Left lung (tissue), 4 donors: ENCODE measurements at regions not wholly inside any gene's neighbourhood (a gene's known extent, or its start where the extent isn't known, plus 50 kb on each side); places are given as distances from the start of the nearest gene placed in this dataset.

Source experiments
- ATAC-seq: fragments of 200-7000 bp; cut with Tn5 transposase; one replicate; pipeline ENCODE4 v1.9.1; 2020; ENCODE audit warnings: moderate library complexity
- DNase-seq, 4 donors: peaks; one replicate each; pipeline ENCODE4 v3.0.0-alpha.2; 2013 to 2020
- H3K27ac ChIP-seq, 2 donors: fragments of 200-600 bp; sonication (generic) in 1 of 2; one replicate each; pipeline versions ENCODE4 v1.5.0 to v1.8.0; 2020 to 2021
- H3K27me3 ChIP-seq, 2 donors: fragments of 200-600 bp; sonication (generic) in 1 of 2; one replicate each; pipeline versions ENCODE4 v1.5.0 to v1.8.0; 2020 to 2021
- H3K36me3 ChIP-seq, 2 donors: fragments of 200-600 bp; sonication (generic) in 1 of 2; one replicate each; pipeline versions ENCODE4 v1.5.0 to v1.8.0; 2020 to 2021
- H3K4me1 ChIP-seq, 2 donors: fragments of 200-600 bp; one replicate each; pipeline ENCODE4 v1.8.0; 2021
- H3K4me3 ChIP-seq, 2 donors: fragments of 200-600 bp; sonication (generic) in 1 of 2; one replicate each; pipeline versions ENCODE4 v1.5.0 to v1.8.0; 2020 to 2021; ENCODE audit warnings: mild to moderate bottlenecking in 1 of 2
- H3K9me3 ChIP-seq, 2 donors: fragments of 200-600 bp; sonication (generic) in 1 of 2; one replicate each; pipeline versions ENCODE4 v1.5.0 to v1.8.0; 2020 to 2021
- CTCF ChIP-seq, 2 donors: fragments of 200-600 bp; sonication (generic) in 1 of 2; IDR thresholded peaks; one replicate each; pipeline versions ENCODE4 v1.5.0 to v1.8.0; 2021; ENCODE audit warnings: antibody characterized with exemption in 2 of 2
- intact Hi-C, 2 donors: fragments of 100-400 bp; cut with DNase I; formaldehyde crosslinking; loops; one replicate each; pipeline versions ENCODE4 v1.11.2 to v1.14.2; 2022
- donor health status: DM: no; HTN: yes; CAD: no.
- donor health status: DM: no; HTN: no; CAD: no.

GRCh38 chr6:85948481-85948880, 305.8 kb upstream of the SYNCRIP start:
- Histone ChIP-seq H3K4me1 (no peaks in the 10 kb centered on the region), H3K27ac (no peak overlapping the region), H3K4me3 (no peak overlapping the region), H3K36me3 (no peaks in the 10 kb centered on the region), H3K27me3 (no peaks in the 10 kb centered on the region), H3K9me3 (peaks cover 0 to 17% of the 10 kb centered on the region in 2 donors)
- intact Hi-C loops, result no loop called here
- ATAC-seq (no peak), DNase-seq (no peak)
- no peak for TF ChIP-seq CTCF (IDR thresholded peaks at IDR 0.05)

GRCh38 chr6:85945459-85946185, 302.9 kb upstream of the SYNCRIP start:
- TF ChIP-seq CTCF (IDR thresholded peaks at IDR 0.05), result no peak
- no peaks in the 10 kb centered on the region for H3K36me3 ChIP-seq
- H3K4me1 ChIP-seq, result no peaks in the 10 kb centered on the region
- ATAC-seq (no peak), DNase-seq (peak in 2 of 4 donors; percentile 29 to 40)
- intact Hi-C loops, result no loop called here
- no peak overlapping the region for H3K4me3 ChIP-seq
- H3K27ac ChIP-seq, result no peak overlapping the region
- no peaks in the 10 kb centered on the region for H3K27me3 ChIP-seq
- peaks cover 0 to 4% of the 10 kb centered on the region in 2 donors for H3K9me3 ChIP-seq

GRCh38 chr6:85944776-85945175, 302.1 kb upstream of the SYNCRIP start:
- ATAC-seq (no peak), DNase-seq (no peak)
- no peak for TF ChIP-seq CTCF (IDR thresholded peaks at IDR 0.05)
- no peaks in the 10 kb centered on the region for H3K36me3 ChIP-seq
- intact Hi-C loops, result no loop called here
- no peaks in the 10 kb centered on the region for H3K27me3 ChIP-seq
- no peaks in the 10 kb centered on the region for H3K9me3 ChIP-seq
- H3K27ac ChIP-seq, result no peak overlapping the region
- H3K4me3 ChIP-seq, result no peak overlapping the region
- no peaks in the 10 kb centered on the region for H3K4me1 ChIP-seq

GRCh38 chr6:85942844-85943243, 300.2 kb upstream of the SYNCRIP start:
- no peak for TF ChIP-seq CTCF (IDR thresholded peaks at IDR 0.05)
- H3K9me3 ChIP-seq, result peaks cover 0 to 2% of the 10 kb centered on the region in 2 donors
- H3K4me1 ChIP-seq, result no peaks in the 10 kb centered on the region
- ATAC-seq (no peak), DNase-seq (no peak)
- no peak overlapping the region for H3K27ac ChIP-seq
- intact Hi-C loops, result no loop called here
- H3K4me3 ChIP-seq, result no peak overlapping the region
- H3K36me3 ChIP-seq, result no peaks in the 10 kb centered on the region
- H3K27me3 ChIP-seq, result no peaks in the 10 kb centered on the region

- Histone ChIP-seq H3K4me3 (no peak overlapping the region), H3K27me3 (no peaks in the 10 kb centered on the region), H3K36me3 (no peaks in the 10 kb centered on the region), H3K9me3 (peaks cover 0 to 9% of the 10 kb centered on the region in 2 donors), H3K27ac (no peak overlapping the region), H3K4me1 (no peaks in the 10 kb centered on the region)
- no peak for TF ChIP-seq CTCF (IDR thresholded peaks at IDR 0.05)
- no peak for DNase-seq
- no peak for ATAC-seq
- intact Hi-C loops, result no loop called here
Observed at GRCh38 chr6:85936916-85937315, 294.2 kb upstream of the SYNCRIP start.
